GM21737 (cell line): ENCODE measurements at regions not wholly inside any gene's neighbourhood (a gene's known extent, or its start where the extent isn't known, plus 50 kb on each side); places are given as distances from the start of the nearest gene placed in this dataset.

ENCODE experiments used
- ATAC-seq: cut with Tn5 transposase; IDR thresholded peaks from one replicate; pipeline ENCODE4 v1.9.1; 2021; ENCODE audit warnings: mild to moderate bottlenecking, moderate library complexity; ENCODE audit not compliant: unreplicated experiment

- no peak for ATAC-seq
These were observed 133.6 kb downstream of the TMEM26 start for GRCh38 chr10:61319386-61320256.

- no peak for ATAC-seq
These were observed 134.8 kb downstream of the TMEM26 start for GRCh38 chr10:61318429-61318828.

- ATAC-seq = no peak
These were observed 135.5 kb downstream of the TMEM26 start for GRCh38 chr10:61317706-61318105.

GRCh38 chr10:61316676-61317265 is 136.4 kb downstream of the TMEM26 start:
- ATAC-seq = no peak

- no peak for ATAC-seq
These were observed 138.9 kb downstream of the TMEM26 start for GRCh38 chr10:61314273-61314672.

GRCh38 chr10:61313460-61313859 is 139.7 kb downstream of the TMEM26 start:
- ATAC-seq = no peak

- ATAC-seq = no peak
These were observed 148.4 kb downstream of the TMEM26 start for GRCh38 chr10:61304746-61305145.

- ATAC-seq = no peak
These were observed 151.1 kb downstream of the TMEM26 start for GRCh38 chr10:61302124-61302523.

GRCh38 chr10:61301575-61301974 is 151.6 kb downstream of the TMEM26 start:
- ATAC-seq = no peak

GRCh38 chr10:61299841-61300240 is 153.3 kb downstream of the TMEM26 start:
- ATAC-seq = no peak

GRCh38 chr10:61299156-61299555 is 154.0 kb downstream of the TMEM26 start:
- ATAC-seq = no peak

- no peak for ATAC-seq
These were observed 155.0 kb downstream of the TMEM26 start for GRCh38 chr10:61298194-61298593.

GRCh38 chr10:61296161-61296560 is 157.0 kb downstream of the TMEM26 start:
- ATAC-seq = no peak

GRCh38 chr10:61294131-61294530 is 159.1 kb downstream of the TMEM26 start:
- no peak for ATAC-seq

GRCh38 chr10:61289813-61290212 is 163.4 kb downstream of the TMEM26 start:
- no peak for ATAC-seq

GRCh38 chr10:61286686-61287085 is 166.5 kb downstream of the TMEM26 start:
- ATAC-seq = peak; percentile 99

GRCh38 chr10:61285749-61286148 is 167.4 kb downstream of the TMEM26 start:
- ATAC-seq = no peak

- ATAC-seq = no peak
These were observed 168.8 kb downstream of the TMEM26 start for GRCh38 chr10:61284222-61284890.

- no peak for ATAC-seq
These were observed 169.5 kb downstream of the TMEM26 start for GRCh38 chr10:61283481-61284221.

GRCh38 chr10:61283066-61283465 is 170.1 kb downstream of the TMEM26 start:
- ATAC-seq = no peak

GRCh38 chr10:61280303-61280702 is 172.9 kb downstream of the TMEM26 start:
- ATAC-seq = no peak
